K562 (cell line): ENCODE measurements at regions not wholly inside any gene's neighbourhood (a gene's known extent, or its start where the extent isn't known, plus 50 kb on each side); places are given as distances from the start of the nearest gene placed in this dataset.

Experiments
- CBX5 ChIP-seq: IDR thresholded peaks from 2 replicates; pipeline ENCODE4 v1.6.1; 2014; ENCODE audit warnings: low read depth, borderline replicate concordance
- CCNT2 ChIP-seq: IDR thresholded peaks from 2 replicates; pipeline ENCODE4 v1.6.1; 2011; ENCODE audit warnings: borderline replicate concordance, low read depth, mild to moderate bottlenecking, moderate library complexity, mixed read lengths, low read length; ENCODE audit not compliant: insufficient read length; ENCODE audit errors: extremely low read depth
- ETV6 ChIP-seq, 3 experiments: fragments of 150-350 bp in 1 of 3; sonication (generic) in 1 of 3; formaldehyde crosslinking in 1 of 3; IDR thresholded peaks; 2 replicates each; pipeline versions ENCODE4 v1.6.1 to v1.8.0; 2014 to 2022; ENCODE audit warnings: borderline replicate concordance in 2 of 3, low read depth in 2 of 3, antibody characterized with exemption in 1 of 3, low read length in 1 of 3, mild to moderate bottlenecking in 1 of 3, missing genetic modification reagents in 1 of 3
- MCM7 ChIP-seq, 2 experiments: fragments of 450-650 bp; IDR thresholded peaks; 2 replicates each; pipeline ENCODE4 v1.6.1; 2016 to 2018
- MEF2A ChIP-seq: IDR thresholded peaks from 2 replicates; pipeline ENCODE4 v1.6.1; 2011; ENCODE audit warnings: low read depth, mild to moderate bottlenecking, low read length, moderate library complexity; ENCODE audit not compliant: control insufficient read depth
- YY1 ChIP-seq, 3 experiments: IDR thresholded peaks; 2 replicates each; pipeline ENCODE4 v1.6.1; 2011; ENCODE audit warnings: low read length in 2 of 3, mild to moderate bottlenecking in 2 of 3, moderate library complexity in 2 of 3, borderline replicate concordance in 1 of 3, control low read depth in 1 of 3, low read depth in 1 of 3; ENCODE audit not compliant: insufficient read depth in 3 of 3, insufficient replicate concordance in 2 of 3, control insufficient read depth in 1 of 3, insufficient read length in 1 of 3; ENCODE audit errors: extremely low read depth in 1 of 3
- ZNF12 ChIP-seq: sonication (generic); formaldehyde crosslinking; IDR thresholded peaks from 2 replicates; pipeline ENCODE4 v1.4.0; 2020; ENCODE audit warnings: mild to moderate bottlenecking, missing genetic modification reagents
- ZNF384 ChIP-seq: IDR thresholded peaks from 2 replicates; pipeline ENCODE4 v1.6.1; 2012; ENCODE audit warnings: low read depth, low read length, improper control_type of control experiment
- TF ChIP-seq, protein P1 (sequence below): fragments of 450-650 bp; conservative IDR thresholded peaks from 2 replicates; pipeline ENCODE4 v1.6.1; 2016; ENCODE audit warnings: missing genetic modification characterization, low read depth, mild to moderate bottlenecking, control low read depth, missing compliant biosample characterization
- TF ChIP-seq, protein P2 (sequence below): fragments of 250-450 bp; sonication (Bioruptor Pico); IDR thresholded peaks from 2 replicates; pipeline ENCODE4 v1.5.0; 2021
- TF ChIP-seq, protein P3 (sequence below): fragments of 200-600 bp; sonication (generic); IDR thresholded peaks from one replicate; pipeline ENCODE4 v1.6.1; 2012; ENCODE audit warnings: mild to moderate bottlenecking, low read depth, low read length, inconsistent platforms

DNA sequence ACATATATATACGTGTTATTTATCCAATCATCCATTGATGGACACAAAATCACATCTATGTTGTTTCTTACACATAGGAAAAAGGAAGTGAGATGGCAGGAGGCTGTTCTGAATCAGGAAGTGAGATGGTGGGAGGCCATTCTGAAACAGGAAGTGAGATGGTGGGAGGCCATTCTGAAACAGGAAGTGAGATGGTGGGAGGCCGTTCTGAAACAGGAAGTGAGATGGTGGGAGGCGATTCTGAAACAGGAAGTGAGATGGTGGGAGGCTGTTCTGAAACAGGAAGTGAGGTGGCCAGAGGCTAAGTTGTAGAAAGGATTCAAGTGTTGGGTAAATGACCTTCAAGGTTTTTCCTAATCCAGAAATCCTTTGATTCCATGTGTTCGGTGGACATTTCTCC is 921.5 kb downstream of the TYW1 start (continued):
- TF ChIP-seq YY1 (IDR thresholded peaks at IDR 0.05; ENCODE audit: borderline replicate concordance in 1 of 3, control insufficient read depth in 1 of 3, extremely low read depth in 1 of 3, insufficient read depth in 3 of 3, insufficient read length in 1 of 3, insufficient replicate concordance in 2 of 3, low read depth in 1 of 3, low read length in 2 of 3) (peak in 1 of 3 experiments; percentile 22), MEF2A (no peak), MCM7 (IDR thresholded peaks at IDR 0.05) (no peak), ZNF384 (no peak), CCNT2 (no peak), ETV6 (IDR thresholded peaks at IDR 0.05; ENCODE audit: borderline replicate concordance in 1 of 2, low read depth in 2 of 2, low read length in 1 of 2) (peak; percentile 78 to 97; a peak in 3 of 4 replicates), ETV6 (CRISPR knock-in tag; IDR thresholded peaks at IDR 0.05; ENCODE audit: borderline replicate concordance) (no peak), ZNF12 (no peak), CBX5 (0 out of 2 replicates have a peak, but pooled peaks have one; percentile 50)
- TF ChIP-seq, protein P1, sequence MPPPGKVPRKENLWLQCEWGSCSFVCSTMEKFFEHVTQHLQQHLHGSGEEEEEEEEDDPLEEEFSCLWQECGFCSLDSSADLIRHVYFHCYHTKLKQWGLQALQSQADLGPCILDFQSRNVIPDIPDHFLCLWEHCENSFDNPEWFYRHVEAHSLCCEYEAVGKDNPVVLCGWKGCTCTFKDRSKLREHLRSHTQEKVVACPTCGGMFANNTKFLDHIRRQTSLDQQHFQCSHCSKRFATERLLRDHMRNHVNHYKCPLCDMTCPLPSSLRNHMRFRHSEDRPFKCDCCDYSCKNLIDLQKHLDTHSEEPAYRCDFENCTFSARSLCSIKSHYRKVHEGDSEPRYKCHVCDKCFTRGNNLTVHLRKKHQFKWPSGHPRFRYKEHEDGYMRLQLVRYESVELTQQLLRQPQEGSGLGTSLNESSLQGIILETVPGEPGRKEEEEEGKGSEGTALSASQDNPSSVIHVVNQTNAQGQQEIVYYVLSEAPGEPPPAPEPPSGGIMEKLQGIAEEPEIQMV: no peak
- TF ChIP-seq, protein P2, sequence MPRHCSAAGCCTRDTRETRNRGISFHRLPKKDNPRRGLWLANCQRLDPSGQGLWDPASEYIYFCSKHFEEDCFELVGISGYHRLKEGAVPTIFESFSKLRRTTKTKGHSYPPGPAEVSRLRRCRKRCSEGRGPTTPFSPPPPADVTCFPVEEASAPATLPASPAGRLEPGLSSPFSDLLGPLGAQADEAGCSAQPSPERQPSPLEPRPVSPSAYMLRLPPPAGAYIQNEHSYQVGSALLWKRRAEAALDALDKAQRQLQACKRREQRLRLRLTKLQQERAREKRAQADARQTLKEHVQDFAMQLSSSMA (CRISPR knock-in tag): no peak
- TF ChIP-seq, protein P3, sequence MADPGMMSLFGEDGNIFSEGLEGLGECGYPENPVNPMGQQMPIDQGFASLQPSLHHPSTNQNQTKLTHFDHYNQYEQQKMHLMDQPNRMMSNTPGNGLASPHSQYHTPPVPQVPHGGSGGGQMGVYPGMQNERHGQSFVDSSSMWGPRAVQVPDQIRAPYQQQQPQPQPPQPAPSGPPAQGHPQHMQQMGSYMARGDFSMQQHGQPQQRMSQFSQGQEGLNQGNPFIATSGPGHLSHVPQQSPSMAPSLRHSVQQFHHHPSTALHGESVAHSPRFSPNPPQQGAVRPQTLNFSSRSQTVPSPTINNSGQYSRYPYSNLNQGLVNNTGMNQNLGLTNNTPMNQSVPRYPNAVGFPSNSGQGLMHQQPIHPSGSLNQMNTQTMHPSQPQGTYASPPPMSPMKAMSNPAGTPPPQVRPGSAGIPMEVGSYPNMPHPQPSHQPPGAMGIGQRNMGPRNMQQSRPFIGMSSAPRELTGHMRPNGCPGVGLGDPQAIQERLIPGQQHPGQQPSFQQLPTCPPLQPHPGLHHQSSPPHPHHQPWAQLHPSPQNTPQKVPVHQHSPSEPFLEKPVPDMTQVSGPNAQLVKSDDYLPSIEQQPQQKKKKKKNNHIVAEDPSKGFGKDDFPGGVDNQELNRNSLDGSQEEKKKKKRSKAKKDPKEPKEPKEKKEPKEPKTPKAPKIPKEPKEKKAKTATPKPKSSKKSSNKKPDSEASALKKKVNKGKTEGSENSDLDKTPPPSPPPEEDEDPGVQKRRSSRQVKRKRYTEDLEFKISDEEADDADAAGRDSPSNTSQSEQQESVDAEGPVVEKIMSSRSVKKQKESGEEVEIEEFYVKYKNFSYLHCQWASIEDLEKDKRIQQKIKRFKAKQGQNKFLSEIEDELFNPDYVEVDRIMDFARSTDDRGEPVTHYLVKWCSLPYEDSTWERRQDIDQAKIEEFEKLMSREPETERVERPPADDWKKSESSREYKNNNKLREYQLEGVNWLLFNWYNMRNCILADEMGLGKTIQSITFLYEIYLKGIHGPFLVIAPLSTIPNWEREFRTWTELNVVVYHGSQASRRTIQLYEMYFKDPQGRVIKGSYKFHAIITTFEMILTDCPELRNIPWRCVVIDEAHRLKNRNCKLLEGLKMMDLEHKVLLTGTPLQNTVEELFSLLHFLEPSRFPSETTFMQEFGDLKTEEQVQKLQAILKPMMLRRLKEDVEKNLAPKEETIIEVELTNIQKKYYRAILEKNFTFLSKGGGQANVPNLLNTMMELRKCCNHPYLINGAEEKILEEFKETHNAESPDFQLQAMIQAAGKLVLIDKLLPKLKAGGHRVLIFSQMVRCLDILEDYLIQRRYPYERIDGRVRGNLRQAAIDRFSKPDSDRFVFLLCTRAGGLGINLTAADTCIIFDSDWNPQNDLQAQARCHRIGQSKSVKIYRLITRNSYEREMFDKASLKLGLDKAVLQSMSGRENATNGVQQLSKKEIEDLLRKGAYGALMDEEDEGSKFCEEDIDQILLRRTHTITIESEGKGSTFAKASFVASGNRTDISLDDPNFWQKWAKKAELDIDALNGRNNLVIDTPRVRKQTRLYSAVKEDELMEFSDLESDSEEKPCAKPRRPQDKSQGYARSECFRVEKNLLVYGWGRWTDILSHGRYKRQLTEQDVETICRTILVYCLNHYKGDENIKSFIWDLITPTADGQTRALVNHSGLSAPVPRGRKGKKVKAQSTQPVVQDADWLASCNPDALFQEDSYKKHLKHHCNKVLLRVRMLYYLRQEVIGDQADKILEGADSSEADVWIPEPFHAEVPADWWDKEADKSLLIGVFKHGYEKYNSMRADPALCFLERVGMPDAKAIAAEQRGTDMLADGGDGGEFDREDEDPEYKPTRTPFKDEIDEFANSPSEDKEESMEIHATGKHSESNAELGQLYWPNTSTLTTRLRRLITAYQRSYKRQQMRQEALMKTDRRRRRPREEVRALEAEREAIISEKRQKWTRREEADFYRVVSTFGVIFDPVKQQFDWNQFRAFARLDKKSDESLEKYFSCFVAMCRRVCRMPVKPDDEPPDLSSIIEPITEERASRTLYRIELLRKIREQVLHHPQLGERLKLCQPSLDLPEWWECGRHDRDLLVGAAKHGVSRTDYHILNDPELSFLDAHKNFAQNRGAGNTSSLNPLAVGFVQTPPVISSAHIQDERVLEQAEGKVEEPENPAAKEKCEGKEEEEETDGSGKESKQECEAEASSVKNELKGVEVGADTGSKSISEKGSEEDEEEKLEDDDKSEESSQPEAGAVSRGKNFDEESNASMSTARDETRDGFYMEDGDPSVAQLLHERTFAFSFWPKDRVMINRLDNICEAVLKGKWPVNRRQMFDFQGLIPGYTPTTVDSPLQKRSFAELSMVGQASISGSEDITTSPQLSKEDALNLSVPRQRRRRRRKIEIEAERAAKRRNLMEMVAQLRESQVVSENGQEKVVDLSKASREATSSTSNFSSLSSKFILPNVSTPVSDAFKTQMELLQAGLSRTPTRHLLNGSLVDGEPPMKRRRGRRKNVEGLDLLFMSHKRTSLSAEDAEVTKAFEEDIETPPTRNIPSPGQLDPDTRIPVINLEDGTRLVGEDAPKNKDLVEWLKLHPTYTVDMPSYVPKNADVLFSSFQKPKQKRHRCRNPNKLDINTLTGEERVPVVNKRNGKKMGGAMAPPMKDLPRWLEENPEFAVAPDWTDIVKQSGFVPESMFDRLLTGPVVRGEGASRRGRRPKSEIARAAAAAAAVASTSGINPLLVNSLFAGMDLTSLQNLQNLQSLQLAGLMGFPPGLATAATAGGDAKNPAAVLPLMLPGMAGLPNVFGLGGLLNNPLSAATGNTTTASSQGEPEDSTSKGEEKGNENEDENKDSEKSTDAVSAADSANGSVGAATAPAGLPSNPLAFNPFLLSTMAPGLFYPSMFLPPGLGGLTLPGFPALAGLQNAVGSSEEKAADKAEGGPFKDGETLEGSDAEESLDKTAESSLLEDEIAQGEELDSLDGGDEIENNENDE: no peak
